LNCaP clone FGC (cell line): ENCODE measurements at regions not wholly inside any gene's neighbourhood (a gene's known extent, or its start where the extent isn't known, plus 50 kb on each side); places are given as distances from the start of the nearest gene placed in this dataset.

ENCODE experiments used
- DNase-seq: peaks from one replicate; pipeline ENCODE4 v3.0.0-alpha.2; 2011; ENCODE audit warnings: low read depth
- H3K4me3 ChIP-seq: 2 replicates; pipeline ENCODE4 v1.5.1; 2011; ENCODE audit warnings: mild to moderate bottlenecking, low read depth, low read length, control low read depth
- TF ChIP-seq, protein P1 (sequence below): IDR thresholded peaks from 2 replicates; pipeline ENCODE4 v1.5.1; 2012; ENCODE audit warnings: mild to moderate bottlenecking; ENCODE audit not compliant: control insufficient read depth, insufficient read depth; ENCODE audit errors: extremely low read depth

DNA sequence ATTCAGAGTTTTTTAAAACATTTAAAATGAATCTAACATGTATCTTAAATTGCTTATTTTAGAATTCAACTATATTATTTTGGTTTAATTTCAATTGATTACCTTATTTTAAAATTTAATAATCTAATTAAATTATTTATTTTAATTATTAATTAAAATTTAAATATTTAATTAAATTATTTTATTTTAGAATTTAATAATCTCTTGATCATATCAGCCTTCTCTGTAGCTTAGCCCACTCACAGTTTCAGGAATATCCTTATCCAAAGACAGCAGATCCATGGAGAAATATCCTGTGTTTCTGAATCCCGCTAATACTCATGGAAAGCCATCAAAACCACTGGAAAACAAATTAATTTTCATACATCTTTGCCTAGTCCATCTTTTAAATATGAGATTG is 1669.2 kb downstream of the PCDH9 start:
- DNase-seq = no peak
- no peak overlapping the region for H3K4me3 ChIP-seq
- TF ChIP-seq, protein P1, sequence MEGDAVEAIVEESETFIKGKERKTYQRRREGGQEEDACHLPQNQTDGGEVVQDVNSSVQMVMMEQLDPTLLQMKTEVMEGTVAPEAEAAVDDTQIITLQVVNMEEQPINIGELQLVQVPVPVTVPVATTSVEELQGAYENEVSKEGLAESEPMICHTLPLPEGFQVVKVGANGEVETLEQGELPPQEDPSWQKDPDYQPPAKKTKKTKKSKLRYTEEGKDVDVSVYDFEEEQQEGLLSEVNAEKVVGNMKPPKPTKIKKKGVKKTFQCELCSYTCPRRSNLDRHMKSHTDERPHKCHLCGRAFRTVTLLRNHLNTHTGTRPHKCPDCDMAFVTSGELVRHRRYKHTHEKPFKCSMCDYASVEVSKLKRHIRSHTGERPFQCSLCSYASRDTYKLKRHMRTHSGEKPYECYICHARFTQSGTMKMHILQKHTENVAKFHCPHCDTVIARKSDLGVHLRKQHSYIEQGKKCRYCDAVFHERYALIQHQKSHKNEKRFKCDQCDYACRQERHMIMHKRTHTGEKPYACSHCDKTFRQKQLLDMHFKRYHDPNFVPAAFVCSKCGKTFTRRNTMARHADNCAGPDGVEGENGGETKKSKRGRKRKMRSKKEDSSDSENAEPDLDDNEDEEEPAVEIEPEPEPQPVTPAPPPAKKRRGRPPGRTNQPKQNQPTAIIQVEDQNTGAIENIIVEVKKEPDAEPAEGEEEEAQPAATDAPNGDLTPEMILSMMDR = no peak

- DNase-seq = no peak
- H3K4me3 ChIP-seq = no peak overlapping the region
- TF ChIP-seq, protein P1 = no peak
Measured at GRCh38 chr13:65555962-65556361, 1674.2 kb downstream of the PCDH9 start.

DNA sequence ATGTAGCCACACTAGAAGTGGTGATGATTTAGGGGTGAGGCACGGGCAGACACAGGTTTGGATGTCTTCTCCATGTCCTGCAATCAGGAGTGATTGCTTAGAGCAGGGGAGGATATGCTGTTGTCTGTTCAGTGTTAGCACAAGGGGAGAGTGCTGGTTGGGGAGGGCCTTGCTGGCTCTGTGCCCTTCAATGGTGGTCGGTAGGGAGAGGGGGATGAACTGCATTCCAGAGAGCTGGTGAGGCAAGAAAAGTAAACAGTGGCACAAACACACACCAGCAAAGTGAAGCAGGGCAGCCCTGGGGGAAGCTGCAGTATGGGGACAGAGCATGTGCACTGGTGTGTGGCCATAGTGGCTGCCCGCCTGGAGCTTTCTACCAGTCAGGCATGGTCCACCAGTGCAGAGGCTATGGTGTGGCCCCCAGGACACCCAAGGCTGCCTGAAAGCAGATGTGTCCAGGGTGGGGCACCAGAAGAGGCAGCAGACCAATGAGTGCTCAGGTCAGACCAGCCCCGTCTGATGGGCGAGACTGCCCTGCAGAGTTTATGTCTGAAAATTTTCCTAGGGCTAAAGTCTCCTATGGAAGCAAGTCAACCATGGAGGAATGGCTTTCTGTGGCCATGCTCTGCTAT is 1676.9 kb downstream of the PCDH9 start:
- no peak overlapping the region for H3K4me3 ChIP-seq
- TF ChIP-seq, protein P1 = no peak
- DNase-seq = no peak

- DNase-seq = no peak
- H3K4me3 ChIP-seq = no peak overlapping the region
- TF ChIP-seq, protein P1 = no peak
Measured at GRCh38 chr13:65551208-65551607, 1678.9 kb downstream of the PCDH9 start.

DNA sequence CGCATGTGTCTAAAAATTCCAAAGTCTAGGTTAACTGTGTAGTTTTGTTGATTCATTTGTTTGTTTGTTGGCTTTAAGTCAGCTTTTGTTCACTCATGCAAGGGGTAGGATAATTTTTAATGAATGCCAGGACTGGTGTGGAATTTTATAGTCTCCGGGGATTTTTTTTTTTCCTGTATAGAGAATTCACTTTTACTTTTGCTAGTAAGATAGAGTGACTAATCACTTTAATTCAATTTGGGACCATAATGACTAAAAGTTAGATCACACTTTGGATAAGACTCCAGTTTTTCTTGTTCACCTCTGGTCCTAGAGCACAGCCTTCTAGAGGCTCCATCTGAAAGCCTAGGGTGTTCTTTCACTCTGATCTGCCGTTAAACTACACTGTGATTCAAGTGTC is 1690.0 kb downstream of the PCDH9 start:
- no peak overlapping the region for H3K4me3 ChIP-seq
- no peak for DNase-seq
- TF ChIP-seq, protein P1 = no peak

- TF ChIP-seq, protein P1 = no peak
- no peak overlapping the region for H3K4me3 ChIP-seq
- DNase-seq = no peak
Measured at GRCh38 chr13:65535370-65535769, 1694.8 kb downstream of the PCDH9 start.

GRCh38 chr13:65532231-65532630 is 1697.9 kb downstream of the PCDH9 start:
- no peak for DNase-seq
- no peak overlapping the region for H3K4me3 ChIP-seq
- TF ChIP-seq, protein P1 = no peak
